IMR-90 (cell line): ENCODE measurements at regions not wholly inside any gene's neighbourhood (a gene's known extent, or its start where the extent isn't known, plus 50 kb on each side); places are given as distances from the start of the nearest gene placed in this dataset.
A peak's percentile ranks its signal among the peaks of the same experiment; 100 is the strongest.
"Not testable (repeated sequence)": the region's sequence is repeated elsewhere in the genome, so short reads cannot be mapped to it uniquely, and the experiment has no call there.

ENCODE experiments used
- ATAC-seq: fragments of 200-7000 bp; cut with Tn5 transposase; 2 replicates; pipeline ENCODE4 v1.9.1; 2020; ENCODE audit warnings: low read depth, mild to moderate bottlenecking, moderate library complexity
- BruUV-seq: library from RNA; stranded (reverse); fragments of 400-500 nt; replicated peaks from 2 replicates; lab custom pipeline; 2021; lab: Mats Ljungman, UMichigan
- CTCF ChIA-PET: fragments of 300-600 bp; formaldehyde crosslinking; extraction: SDS; loops from one replicate; lab custom pipeline; 2021; ENCODE audit warnings: antibody characterized with exemption; lab: Yijun Ruan, JAX
- POLR2A ChIA-PET: fragments of 300-600 bp; sonication (Branson Sonifier 250); formaldehyde crosslinking; loops from one replicate; lab custom pipeline; 2022; ENCODE audit warnings: antibody characterized with exemption; ENCODE audit not compliant: unreplicated experiment; lab: Charles Lee
- DNase-seq: peaks from one replicate; pipeline ENCODE4 v3.0.0; 2013
- H2AFZ ChIP-seq: replicated peaks from 2 replicates; pipeline ENCODE3; 2013; ENCODE audit warnings: low read length, mild to moderate bottlenecking; ENCODE audit not compliant: poor library complexity
- H2AK5ac ChIP-seq: 2 replicates; pipeline ENCODE4 v1.6.1; 2013; ENCODE audit warnings: low read depth, low read length, inconsistent platforms
- H2AK9ac ChIP-seq: replicated peaks from 2 replicates; pipeline ENCODE3; 2013; ENCODE audit warnings: mild to moderate bottlenecking, low read depth, low read length, moderate library complexity; ENCODE audit not compliant: poor library complexity
- H2BK120ac ChIP-seq: 2 replicates; pipeline ENCODE4 v1.6.1; 2013; ENCODE audit warnings: low read depth, low read length, inconsistent platforms
- H2BK15ac ChIP-seq: 3 replicates; pipeline ENCODE4 v1.6.1; 2013; ENCODE audit warnings: low read depth, low read length, inconsistent platforms
- H2BK20ac ChIP-seq: 2 replicates; pipeline ENCODE4 v1.6.1; 2013; ENCODE audit warnings: low read depth, mild to moderate bottlenecking, inconsistent platforms, low read length, moderate library complexity
- H2BK5ac ChIP-seq: 2 replicates; pipeline ENCODE4 v1.6.1; 2013; ENCODE audit warnings: mild to moderate bottlenecking, low read depth, low read length, inconsistent platforms; ENCODE audit not compliant: poor library complexity, severe bottlenecking
- H3K14ac ChIP-seq: replicated peaks from 2 replicates; pipeline ENCODE4 v1.6.1; 2013; ENCODE audit warnings: low read depth, low read length, inconsistent platforms
- H3K18ac ChIP-seq: 2 replicates; pipeline ENCODE4 v1.6.1; 2013; ENCODE audit warnings: low read depth, low read length, control low read depth
- H3K23ac ChIP-seq: 2 replicates; pipeline ENCODE4 v1.6.1; 2013; ENCODE audit warnings: low read depth, low read length, inconsistent platforms
- H3K27ac ChIP-seq: 2 replicates; pipeline ENCODE4 v1.5.1; 2013; ENCODE audit warnings: mild to moderate bottlenecking, control low read depth, low read length; ENCODE audit not compliant: insufficient read depth
- H3K27me3 ChIP-seq: 2 replicates; pipeline ENCODE4 v1.6.1; 2013; ENCODE audit warnings: low read length; ENCODE audit not compliant: control insufficient read depth, insufficient read depth
- H3K36me3 ChIP-seq: 2 replicates; pipeline ENCODE4 v1.6.1; 2013; ENCODE audit warnings: low read length, mixed read lengths; ENCODE audit not compliant: control insufficient read depth, insufficient read depth
- H3K4ac ChIP-seq: 2 replicates; pipeline ENCODE4 v1.6.1; 2013; ENCODE audit warnings: low read depth, low read length, inconsistent platforms
- H3K4me1 ChIP-seq: 2 replicates; pipeline ENCODE4 v1.6.1; 2013; ENCODE audit warnings: low read length, mixed read lengths; ENCODE audit not compliant: control insufficient read depth, insufficient read depth
- H3K4me2 ChIP-seq: 2 replicates; pipeline ENCODE4 v1.6.1; 2013; ENCODE audit warnings: low read depth, mild to moderate bottlenecking, control low read depth, low read length, moderate library complexity
- H3K4me3 ChIP-seq: 2 replicates; pipeline ENCODE4 v1.5.1; 2013; ENCODE audit warnings: low read depth, mild to moderate bottlenecking, control low read depth, low read length, moderate library complexity; ENCODE audit not compliant: insufficient read depth
- H3K56ac ChIP-seq: 2 replicates; pipeline ENCODE4 v1.6.1; 2013; ENCODE audit warnings: low read length, inconsistent platforms; ENCODE audit not compliant: insufficient read depth; ENCODE audit errors: extremely low read depth
- H3K79me1 ChIP-seq, 2 experiments: 2 replicates each; pipeline ENCODE4 v1.6.1; 2013; ENCODE audit warnings: low read length in 2 of 2, inconsistent platforms in 1 of 2, low read depth in 1 of 2
- H3K9ac ChIP-seq: 2 replicates; pipeline ENCODE4 v1.6.1; 2013; ENCODE audit warnings: low read depth, low read length, control low read depth
- H3K9me1 ChIP-seq: 2 replicates; pipeline ENCODE4 v1.6.1; 2013; ENCODE audit warnings: low read length, inconsistent platforms; ENCODE audit not compliant: insufficient read depth
- H3K9me3 ChIP-seq: 2 replicates; pipeline ENCODE4 v1.6.1; 2013; ENCODE audit warnings: low read length; ENCODE audit not compliant: control insufficient read depth, insufficient read depth
- H4K20me1 ChIP-seq: 2 replicates; pipeline ENCODE4 v1.6.1; 2013; ENCODE audit warnings: low read length, inconsistent platforms; ENCODE audit not compliant: insufficient read depth
- H4K5ac ChIP-seq: 2 replicates; pipeline ENCODE4 v1.6.1; 2013; ENCODE audit warnings: mild to moderate bottlenecking, low read depth, low read length, control low read depth
- H4K8ac ChIP-seq, 2 experiments: 2 replicates each; pipeline ENCODE4 v1.6.1; 2013; ENCODE audit warnings: low read depth in 2 of 2, low read length in 2 of 2, control low read depth in 1 of 2, inconsistent platforms in 1 of 2
- H4K91ac ChIP-seq: 2 replicates; pipeline ENCODE4 v1.6.1; 2013; ENCODE audit warnings: low read depth, low read length, inconsistent platforms; ENCODE audit not compliant: insufficient read depth
- MAFK ChIP-seq: IDR thresholded peaks from 2 replicates; pipeline ENCODE4 v1.6.1; 2012; ENCODE audit warnings: low read depth, low read length, improper control_type of control experiment
- NFE2L2 ChIP-seq: fragments of 150-350 bp; IDR thresholded peaks from 2 replicates; pipeline ENCODE4 v1.6.1; 2016; ENCODE audit warnings: low read depth, mild to moderate bottlenecking, low read length
- WGBS, 2 experiments: methylation state at CpG; one replicate each; pipeline versions ENCODE4 v1.1.5 to v1.1.7; 2013; ENCODE audit warnings: missing lambda C conversion rate in 2 of 2; ENCODE audit not compliant: insufficient read length in 1 of 2; ENCODE audit errors: extremely low coverage in 2 of 2; 5-methylcytosine and 5-hydroxymethylcytosine counted together
- dilution Hi-C: fragments of 300-500 bp; cut with HindIII; formaldehyde crosslinking; loops from one replicate; pipeline ENCODE4 v1.14.3; 2018; ENCODE audit warnings: low sequenced_read_pairs; ENCODE audit not compliant: unreplicated experiment
- in situ Hi-C: fragments of 300-500 bp; cut with MboI; formaldehyde crosslinking; loops from 3 replicates; pipeline ENCODE4 v1.14.3; 2019; ENCODE audit warnings: low sequenced_read_pairs, inconsistent platforms, mixed read lengths
- intact Hi-C: fragments of 100-400 bp; cut with micrococcal nuclease; formaldehyde crosslinking; loops from 2 replicates; pipeline ENCODE4 v1.10.0; 2022

- no peaks in the 10 kb centered on the region for H4K20me1 ChIP-seq
- no TSS peak for BruUV-seq
- H3K27me3 ChIP-seq, result no peaks in the 10 kb centered on the region
- H3K23ac ChIP-seq, result no peak overlapping the region
- H3K4me2 ChIP-seq, result no peak overlapping the region
- H2BK20ac ChIP-seq, result no peak overlapping the region
- H3K4ac ChIP-seq, result no peak overlapping the region
- no peak overlapping the region for H3K14ac ChIP-seq
- dilution Hi-C loops (no loop called here), in situ Hi-C loops (no loop called here), intact Hi-C loops (no loop called here)
- H4K5ac ChIP-seq, result no peak overlapping the region
- no peak overlapping the region for H3K27ac ChIP-seq
- no CpG with 5 or more reads among the region's 1 CpG for WGBS, 2 experiments
- no peak overlapping the region for H3K56ac ChIP-seq
- POLR2A ChIA-PET, result no interaction called here
- H3K4me3 ChIP-seq, result no peak overlapping the region
- H3K9me3 ChIP-seq, result peaks cover 14% of the 10 kb centered on the region
- DNase-seq (no peak), ATAC-seq (no peak)
- no peak overlapping the region for H2BK120ac ChIP-seq
- TF ChIP-seq MAFK (peak; percentile 59; the same call in 1 of the 2 replicates), NFE2L2 (no peak)
- no peak overlapping the region for H2AFZ ChIP-seq
- CTCF ChIA-PET, result no interaction called here
- H3K9me1 ChIP-seq, result no peaks in the 10 kb centered on the region
- H2BK15ac ChIP-seq, result no peak overlapping the region
- no peak overlapping the region for H2AK9ac ChIP-seq
- no peak overlapping the region for H4K8ac ChIP-seq
- no peaks in the 10 kb centered on the region for H3K36me3 ChIP-seq
- no peaks in the 10 kb centered on the region for H3K4me1 ChIP-seq
- no peaks in the 10 kb centered on the region for H3K79me1 ChIP-seq
- H2BK5ac ChIP-seq, result no peak overlapping the region
- H2AK5ac ChIP-seq, result no peak overlapping the region
- no peak overlapping the region for H3K18ac ChIP-seq
- H3K9ac ChIP-seq, result no peak overlapping the region
- H4K91ac ChIP-seq, result no peak overlapping the region
These were observed 912.6 kb upstream of the NEGR1 start for GRCh38 chr1:73194965-73195364.

- H2BK120ac ChIP-seq, H2AK5ac ChIP-seq, ATAC-seq, H3K4me1 ChIP-seq, H4K20me1 ChIP-seq, DNase-seq, H4K8ac ChIP-seq, H2BK5ac ChIP-seq, intact Hi-C loops, H2AFZ ChIP-seq, H3K56ac ChIP-seq, H3K27me3 ChIP-seq, BruUV-seq, H4K91ac ChIP-seq, H2AK9ac ChIP-seq, in situ Hi-C loops, H3K9me1 ChIP-seq, H3K9ac ChIP-seq, H3K14ac ChIP-seq, H3K79me1 ChIP-seq, H3K23ac ChIP-seq, H2BK20ac ChIP-seq, H3K36me3 ChIP-seq, dilution Hi-C loops, H3K27ac ChIP-seq, H3K4me2 ChIP-seq, H3K4me3 ChIP-seq, H2BK15ac ChIP-seq, H3K18ac ChIP-seq, H3K4ac ChIP-seq, POLR2A ChIA-PET, CTCF ChIA-PET, H4K5ac ChIP-seq: not testable (repeated sequence)
- WGBS, 2 experiments, result no CpG with 5 or more reads among the region's 2 CpGs
- peaks cover 11% of the 10 kb centered on the region; the same call in 1 of the 2 replicates for H3K9me3 ChIP-seq
These were observed 901.2 kb upstream of the NEGR1 start for GRCh38 chr1:73183581-73183980.
